ENCODE measurements at regions not wholly inside any gene's neighbourhood (a gene's known extent, or its start where the extent isn't known, plus 50 kb on each side); places are given as distances from the start of the nearest gene placed in this dataset.

- Histone ChIP-seq H3K4me3 (replicated peaks; ENCODE audit: low read depth, low read length) (no peak overlapping the region), H3K27me3 (replicated peaks; ENCODE audit: control insufficient read depth, insufficient read depth, low read length) (no peaks in the 10 kb centered on the region), H3K36me3 (ENCODE audit: control insufficient read depth, insufficient read depth, low read length) (no peaks in the 10 kb centered on the region)
- no peak for DNase-seq (ENCODE audit: extremely low read depth, insufficient read length)
- no peak for TF ChIP-seq CTCF (IDR thresholded peaks at IDR 0.05; ENCODE audit: insufficient read depth, low read length, poor library complexity, severe bottlenecking)
Measured at GRCh38 chr4:19677211-19677610, 574.5 kb upstream of the SLIT2 start.

GRCh38 chr4:19675172-19675811, 576.4 kb upstream of the SLIT2 start:
- TF ChIP-seq CTCF (IDR thresholded peaks at IDR 0.05; ENCODE audit: insufficient read depth, low read length, poor library complexity, severe bottlenecking), result no peak
- Histone ChIP-seq H3K4me3 (replicated peaks; ENCODE audit: low read depth, low read length) (no peak overlapping the region), H3K27me3 (replicated peaks; ENCODE audit: control insufficient read depth, insufficient read depth, low read length) (no peaks in the 10 kb centered on the region), H3K36me3 (ENCODE audit: control insufficient read depth, insufficient read depth, low read length) (no peaks in the 10 kb centered on the region)
- DNase-seq (ENCODE audit: extremely low read depth, insufficient read length), result no peak

DNA sequence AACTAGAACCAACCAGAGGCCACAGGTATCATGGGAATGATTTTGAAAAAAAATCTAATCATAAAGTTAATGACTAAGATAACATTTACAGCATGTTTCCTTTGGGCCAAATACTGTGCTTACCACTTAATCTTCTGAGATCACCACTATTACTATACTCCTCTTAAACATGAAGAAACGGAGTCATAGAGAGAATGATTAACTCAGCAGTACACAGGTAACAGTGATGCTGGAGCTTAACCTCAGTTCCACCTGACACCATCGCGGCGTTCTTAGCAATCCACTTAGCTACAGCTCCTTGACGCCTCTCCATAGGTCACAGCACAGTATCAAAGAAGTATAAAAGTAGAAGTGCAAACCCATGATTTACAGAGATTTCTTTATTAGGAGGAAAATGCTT, 592.6 kb upstream of the SLIT2 start:
- TF ChIP-seq CTCF (IDR thresholded peaks at IDR 0.05; ENCODE audit: insufficient read depth, low read length, poor library complexity, severe bottlenecking), result no peak
- Histone ChIP-seq H3K27me3 (replicated peaks; ENCODE audit: control insufficient read depth, insufficient read depth, low read length) (no peaks in the 10 kb centered on the region), H3K36me3 (ENCODE audit: control insufficient read depth, insufficient read depth, low read length) (no peaks in the 10 kb centered on the region), H3K4me3 (replicated peaks; ENCODE audit: low read depth, low read length) (no peak overlapping the region)
- no peak for DNase-seq (ENCODE audit: extremely low read depth, insufficient read length)

GRCh38 chr4:19657856-19658255, 593.8 kb upstream of the SLIT2 start:
- Histone ChIP-seq H3K27me3 (replicated peaks; ENCODE audit: control insufficient read depth, insufficient read depth, low read length) (no peaks in the 10 kb centered on the region), H3K4me3 (replicated peaks; ENCODE audit: low read depth, low read length) (no peak overlapping the region), H3K36me3 (ENCODE audit: control insufficient read depth, insufficient read depth, low read length) (no peaks in the 10 kb centered on the region)
- no peak for TF ChIP-seq CTCF (IDR thresholded peaks at IDR 0.05; ENCODE audit: insufficient read depth, low read length, poor library complexity, severe bottlenecking)
- DNase-seq (ENCODE audit: extremely low read depth, insufficient read length), result no peak

- H3K27me3 ChIP-seq (replicated peaks; ENCODE audit: control insufficient read depth, insufficient read depth, low read length), result no peaks in the 10 kb centered on the region
- no peak for TF ChIP-seq CTCF (IDR thresholded peaks at IDR 0.05; ENCODE audit: insufficient read depth, low read length, poor library complexity, severe bottlenecking)
- no peak for DNase-seq (ENCODE audit: extremely low read depth, insufficient read length)
- H3K36me3 ChIP-seq (ENCODE audit: control insufficient read depth, insufficient read depth, low read length), result no peaks in the 10 kb centered on the region
- no peak overlapping the region for H3K4me3 ChIP-seq (replicated peaks; ENCODE audit: low read depth, low read length)
Measured at GRCh38 chr4:19655666-19656065, 596.0 kb upstream of the SLIT2 start.

Data from GM06990 (cell line).